Testis (tissue), 2 donors: ENCODE measurements at regions not wholly inside any gene's neighbourhood (a gene's known extent, or its start where the extent isn't known, plus 50 kb on each side); places are given as distances from the start of the nearest gene placed in this dataset.

Experiments
- CTCF ChIP-seq, 3 experiments: fragments of 450-650 bp in 2 of 3; fragments of 200-600 bp in 1 of 3; sonication (generic) in 1 of 3; IDR thresholded peaks; one replicate each; pipeline ENCODE4 v1.5.1; 2016 to 2019; ENCODE audit warnings: antibody characterized with exemption in 3 of 3, mild to moderate bottlenecking in 2 of 3, moderate library complexity in 1 of 3
- POLR2A ChIP-seq: fragments of 450-650 bp; IDR thresholded peaks from one replicate; pipeline ENCODE4 v1.6.1; 2017; ENCODE audit warnings: antibody characterized with exemption, mild to moderate bottlenecking, moderate library complexity

DNA sequence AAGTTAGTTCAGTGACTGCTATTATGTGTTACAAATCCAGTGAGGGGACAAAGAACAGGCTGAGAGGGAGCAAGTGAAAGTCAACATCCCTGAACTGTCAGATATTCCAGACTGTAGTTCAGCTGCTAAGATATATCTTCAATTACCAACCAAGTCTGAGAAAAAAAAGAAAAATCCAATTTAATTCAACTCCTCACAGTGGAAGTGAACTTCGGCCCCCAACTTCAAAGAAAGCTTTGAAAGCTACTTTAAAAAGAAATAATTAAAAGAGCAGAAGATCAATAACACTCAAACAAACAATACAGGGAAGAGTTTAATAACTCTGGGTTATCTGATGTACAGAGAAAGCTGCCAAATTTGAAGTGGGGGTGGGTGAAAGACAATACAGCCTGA lies 174.0 kb downstream of the SERPINI1 start:
- no peak for TF ChIP-seq CTCF (IDR thresholded peaks at IDR 0.05)
- no peak for TF ChIP-seq POLR2A
